ENCODE measurements at regions not wholly inside any gene's neighbourhood (a gene's known extent, or its start where the extent isn't known, plus 50 kb on each side); places are given as distances from the start of the nearest gene placed in this dataset.

DNA sequence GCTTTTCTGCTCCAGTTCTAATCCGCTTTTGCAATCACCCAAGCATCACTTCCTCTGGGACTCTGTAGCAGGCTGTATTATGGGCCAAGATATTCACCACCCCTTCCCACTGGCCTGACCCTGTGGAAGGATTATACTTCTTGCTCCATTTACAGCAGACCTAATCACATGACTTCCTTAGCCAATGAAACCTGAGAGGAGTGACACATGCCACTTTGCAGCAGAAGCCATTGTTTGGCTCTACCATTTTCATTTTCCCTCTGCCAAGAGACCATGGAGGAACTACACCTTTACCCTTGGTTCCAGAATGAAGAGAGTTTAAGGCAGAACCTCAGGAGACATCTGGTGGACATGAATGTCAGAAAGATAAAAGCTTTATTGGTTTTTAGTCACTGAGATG is 134.9 kb upstream of the HSD17B12 start:
- Histone ChIP-seq H3K36me3 (no peaks in the 10 kb centered on the region), H3K4me1 (replicated peaks) (no peaks in the 10 kb centered on the region), H3K27ac (no peak overlapping the region), H3K27me3 (replicated peaks) (peaks cover 61% of the 10 kb centered on the region), H3K9me3 (replicated peaks) (no peaks in the 10 kb centered on the region), H3K4me3 (no peak overlapping the region)
- no peak for DNase-seq (ENCODE audit: low read depth in 1 of 2, low spot score in 2 of 2)

DNA sequence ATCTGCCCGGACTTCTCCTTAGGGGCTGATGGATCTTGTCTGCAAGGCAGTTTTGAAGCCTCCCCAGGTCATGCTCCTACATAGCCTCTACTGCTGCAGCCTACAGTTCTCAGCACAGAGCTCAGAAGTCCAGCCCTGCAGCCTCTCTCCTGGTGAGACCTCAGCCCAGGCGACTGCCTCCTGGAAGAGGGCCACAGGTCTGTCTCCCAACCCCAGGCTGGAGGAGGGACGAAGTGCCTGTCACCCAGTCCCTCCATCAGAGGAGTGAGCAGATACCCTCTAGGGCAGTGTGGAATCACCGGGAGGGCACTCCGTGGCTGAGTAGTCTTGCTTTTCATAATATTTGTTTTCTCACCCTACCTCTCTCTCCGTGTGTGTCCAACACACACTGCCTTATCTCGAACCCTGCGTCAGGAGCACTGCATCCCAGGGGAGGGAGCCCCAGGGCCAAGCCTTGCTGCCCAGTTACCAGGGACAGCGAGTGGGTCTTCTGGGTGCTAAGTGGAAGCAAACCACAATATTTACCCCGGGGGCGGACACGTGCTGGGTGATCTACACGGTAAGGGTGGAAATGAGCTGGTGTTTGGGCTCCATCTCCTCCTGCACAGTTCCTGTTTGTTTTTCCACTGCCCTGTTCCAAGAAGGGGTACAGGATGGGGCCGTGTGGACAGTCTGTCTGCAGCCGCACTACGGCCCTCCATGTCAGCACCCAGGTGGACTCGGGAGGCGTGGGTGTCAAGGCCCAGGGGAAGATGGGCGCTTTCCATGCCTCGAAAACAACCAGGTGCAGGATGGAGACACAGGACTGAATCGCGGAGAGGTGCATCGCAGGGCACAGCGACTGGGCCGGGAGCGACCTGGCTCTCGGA is 133.7 kb upstream of the HSD17B12 start:
- no peak for DNase-seq (ENCODE audit: low read depth in 1 of 2, low spot score in 2 of 2)
- Histone ChIP-seq H3K4me1 (replicated peaks) (no peaks in the 10 kb centered on the region), H3K9me3 (replicated peaks) (no peaks in the 10 kb centered on the region), H3K27ac (no peak overlapping the region), H3K27me3 (replicated peaks) (peaks cover 61% of the 10 kb centered on the region), H3K4me3 (no peak overlapping the region), H3K36me3 (no peaks in the 10 kb centered on the region)

DNA sequence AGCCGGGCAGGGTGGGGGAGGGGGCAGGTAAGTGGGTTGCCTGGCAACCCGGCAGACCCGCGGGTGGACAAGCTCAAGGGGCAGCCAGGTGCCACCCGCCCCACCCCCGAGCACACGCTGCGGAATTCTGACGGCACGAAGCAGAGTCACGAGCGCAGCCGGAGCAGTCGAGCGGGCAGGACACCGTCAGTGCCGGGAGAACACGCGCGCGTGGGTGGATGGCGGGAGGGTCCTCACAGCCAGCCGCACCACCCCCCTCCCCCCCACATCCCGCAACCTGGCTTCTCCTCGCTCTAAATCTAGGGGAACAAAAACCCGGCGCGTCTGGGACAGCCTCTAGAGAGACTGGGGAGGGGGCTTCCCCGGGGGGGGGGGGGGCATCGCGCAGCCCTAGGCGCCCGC is 133.1 kb upstream of the HSD17B12 start:
- H3K4me3 ChIP-seq: no peak overlapping the region
- no peak for DNase-seq (ENCODE audit: low read depth in 1 of 2, low spot score in 2 of 2)
- H3K4me1 ChIP-seq (replicated peaks): no peaks in the 10 kb centered on the region
- H3K27ac ChIP-seq: no peak overlapping the region
- no peaks in the 10 kb centered on the region for H3K36me3 ChIP-seq
- peaks cover 62% of the 10 kb centered on the region for H3K27me3 ChIP-seq (replicated peaks)
- H3K9me3 ChIP-seq (replicated peaks): no peaks in the 10 kb centered on the region

DNA sequence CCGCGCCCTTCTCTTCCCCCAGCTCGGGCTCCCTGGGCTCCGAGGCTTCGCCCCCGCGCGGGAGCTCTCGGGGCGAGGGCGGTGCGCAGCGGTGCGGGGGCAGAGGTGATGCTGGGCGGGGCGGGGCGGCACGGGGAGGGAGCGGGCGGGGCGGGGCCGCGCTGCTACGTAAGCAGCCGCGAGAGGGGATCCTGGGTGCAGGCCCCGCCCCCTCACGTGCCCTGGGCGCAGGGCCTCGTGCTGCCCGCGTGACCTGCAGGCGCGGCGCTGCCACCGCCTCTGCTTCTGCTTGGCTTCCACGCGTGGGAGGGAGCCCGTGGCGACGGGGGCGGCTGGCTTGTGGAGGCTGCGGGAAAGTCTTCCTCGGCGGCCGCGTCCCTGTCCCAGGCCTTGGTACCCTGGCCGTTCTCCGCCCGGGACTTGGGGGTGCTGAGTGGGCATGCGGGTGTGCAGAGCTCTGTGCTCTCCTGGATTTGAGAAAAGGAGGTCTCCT is 132.6 kb upstream of the HSD17B12 start:
- H3K4me3 ChIP-seq: no peak overlapping the region
- no peak for DNase-seq (ENCODE audit: low read depth in 1 of 2, low spot score in 2 of 2)
- no peak overlapping the region for H3K27ac ChIP-seq
- H3K27me3 ChIP-seq (replicated peaks): peaks cover 60% of the 10 kb centered on the region
- no peaks in the 10 kb centered on the region for H3K36me3 ChIP-seq
- no peaks in the 10 kb centered on the region for H3K9me3 ChIP-seq (replicated peaks)
- no peaks in the 10 kb centered on the region for H3K4me1 ChIP-seq (replicated peaks)

DNA sequence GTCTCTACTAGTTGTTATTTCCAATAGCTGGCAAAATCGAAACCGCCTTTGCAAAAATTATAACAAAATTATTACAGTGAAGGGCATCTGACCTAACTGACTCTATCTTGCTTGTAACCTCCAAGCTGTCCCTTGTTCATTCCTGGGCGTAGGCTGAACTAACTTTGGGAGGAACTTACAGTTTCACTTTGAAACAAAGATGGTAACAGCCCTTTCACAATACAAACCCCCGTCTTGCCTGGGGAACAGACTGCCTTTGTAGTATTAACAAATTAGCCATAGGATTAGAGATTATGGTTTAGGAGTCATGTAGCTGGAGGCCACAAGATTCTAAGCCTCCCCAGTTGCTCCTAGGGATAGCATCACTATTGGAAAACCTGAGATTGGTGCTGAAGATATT is 131.6 kb upstream of the HSD17B12 start:
- H3K36me3 ChIP-seq: no peaks in the 10 kb centered on the region
- H3K9me3 ChIP-seq (replicated peaks): no peaks in the 10 kb centered on the region
- H3K4me1 ChIP-seq (replicated peaks): no peaks in the 10 kb centered on the region
- peaks cover 57% of the 10 kb centered on the region for H3K27me3 ChIP-seq (replicated peaks)
- H3K4me3 ChIP-seq: no peak overlapping the region
- no peak for DNase-seq (ENCODE audit: low read depth in 1 of 2, low spot score in 2 of 2)
- no peak overlapping the region for H3K27ac ChIP-seq

DNA sequence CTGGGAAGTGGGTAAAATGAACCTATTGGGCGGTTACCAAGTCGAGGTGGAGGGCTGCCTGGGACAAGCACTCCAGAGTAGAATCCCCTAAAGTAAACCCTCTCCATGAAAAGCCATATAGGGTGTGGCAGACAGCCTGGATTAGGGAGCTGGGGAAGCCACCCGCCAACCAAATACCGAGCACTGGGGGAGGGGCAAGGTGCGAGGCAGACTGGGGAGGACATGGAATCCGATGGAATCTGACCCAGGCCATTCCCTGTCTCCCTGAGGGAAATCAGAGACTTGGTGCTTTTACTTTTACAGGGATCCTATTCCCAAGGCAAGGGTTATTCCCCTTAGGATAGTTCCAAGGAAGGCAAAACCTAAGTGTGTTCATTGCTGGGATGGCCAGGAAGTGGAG is 130.9 kb upstream of the HSD17B12 start:
- DNase-seq (ENCODE audit: low read depth in 1 of 2, low spot score in 2 of 2): no peak
- no peaks in the 10 kb centered on the region for H3K4me1 ChIP-seq (replicated peaks)
- no peaks in the 10 kb centered on the region for H3K9me3 ChIP-seq (replicated peaks)
- H3K27me3 ChIP-seq (replicated peaks): peaks cover 59% of the 10 kb centered on the region
- no peak overlapping the region for H3K27ac ChIP-seq
- no peaks in the 10 kb centered on the region for H3K36me3 ChIP-seq
- H3K4me3 ChIP-seq: no peak overlapping the region

DNA sequence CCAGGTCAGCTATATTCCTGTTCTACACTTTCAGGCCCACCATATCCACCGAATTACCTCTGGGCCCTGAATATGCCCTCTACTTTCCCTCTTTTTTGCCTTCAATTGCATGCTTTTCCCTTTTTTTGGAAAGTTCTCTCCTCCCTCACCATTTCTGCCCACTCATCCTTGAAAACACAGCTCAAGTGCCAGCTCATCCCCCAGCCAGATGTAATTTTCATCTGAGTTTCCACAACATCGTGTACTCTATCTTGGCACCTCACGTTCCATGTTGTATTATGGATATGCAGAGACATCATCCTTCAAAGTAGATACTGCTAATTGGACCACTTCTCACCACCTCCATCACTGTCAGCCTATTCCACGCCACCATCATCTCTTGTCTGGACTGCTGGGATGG is 129.8 kb upstream of the HSD17B12 start:
- Histone ChIP-seq H3K4me3 (no peak overlapping the region), H3K27me3 (replicated peaks) (peaks cover 64% of the 10 kb centered on the region)
- DNase-seq (ENCODE audit: low read depth in 1 of 2, low spot score in 2 of 2): no peak

DNA sequence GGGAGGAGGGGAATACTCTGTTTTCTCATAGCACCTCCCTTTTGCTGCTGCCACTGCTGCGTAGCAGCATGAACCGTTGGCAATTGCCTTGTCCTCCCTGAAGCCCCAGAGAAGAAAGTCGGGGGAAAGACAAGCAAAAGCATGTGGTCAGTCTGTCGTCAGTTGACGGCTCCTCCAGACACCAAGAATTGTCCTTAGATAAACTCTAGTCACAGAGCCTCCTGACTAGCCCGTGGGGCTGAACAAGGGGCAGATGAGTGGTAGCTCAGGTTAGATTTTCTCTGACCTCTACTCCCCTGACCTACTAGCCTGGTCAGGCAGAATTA is 126.4 kb upstream of the HSD17B12 start:
- peaks cover 68% of the 10 kb centered on the region for H3K27me3 ChIP-seq (replicated peaks)
- H3K4me1 ChIP-seq (replicated peaks): no peaks in the 10 kb centered on the region
- H3K27ac ChIP-seq: no peak overlapping the region
- DNase-seq (ENCODE audit: low read depth in 1 of 2, low spot score in 2 of 2): no peak
- H3K36me3 ChIP-seq: no peaks in the 10 kb centered on the region
- H3K4me3 ChIP-seq: no peak overlapping the region
- H3K9me3 ChIP-seq (replicated peaks): no peaks in the 10 kb centered on the region

More for the DNA sequence above, 129.8 kb upstream of the HSD17B12 start:
- Histone ChIP-seq H3K27ac (no peak overlapping the region), H3K36me3 (no peaks in the 10 kb centered on the region), H3K4me1 (replicated peaks) (no peaks in the 10 kb centered on the region), H3K9me3 (replicated peaks) (no peaks in the 10 kb centered on the region)

DNA sequence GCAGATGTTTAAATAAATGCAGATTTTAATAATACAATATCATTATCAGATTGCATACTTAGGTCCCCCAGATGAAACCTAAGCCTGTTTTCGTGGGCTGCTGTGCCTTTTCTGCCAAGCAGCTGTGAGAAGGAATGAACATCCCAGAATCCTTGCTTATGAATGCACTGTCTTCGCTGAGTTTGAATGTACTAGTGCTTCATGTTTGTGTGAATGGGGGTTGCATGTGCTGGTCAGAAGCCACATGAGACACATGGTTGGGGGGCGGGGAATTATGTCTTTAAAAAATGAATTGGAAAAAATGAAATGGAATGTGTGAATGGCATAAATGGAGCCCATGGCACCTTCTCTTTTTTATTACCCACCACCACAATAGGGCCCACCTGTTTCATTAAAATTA is 125.4 kb upstream of the HSD17B12 start:
- DNase-seq (ENCODE audit: low read depth in 1 of 2, low spot score in 2 of 2): no peak
- Histone ChIP-seq H3K36me3 (no peaks in the 10 kb centered on the region), H3K4me1 (replicated peaks) (no peaks in the 10 kb centered on the region), H3K9me3 (replicated peaks) (no peaks in the 10 kb centered on the region), H3K27me3 (replicated peaks) (peaks cover 78% of the 10 kb centered on the region), H3K4me3 (no peak overlapping the region), H3K27ac (no peak overlapping the region)

DNA sequence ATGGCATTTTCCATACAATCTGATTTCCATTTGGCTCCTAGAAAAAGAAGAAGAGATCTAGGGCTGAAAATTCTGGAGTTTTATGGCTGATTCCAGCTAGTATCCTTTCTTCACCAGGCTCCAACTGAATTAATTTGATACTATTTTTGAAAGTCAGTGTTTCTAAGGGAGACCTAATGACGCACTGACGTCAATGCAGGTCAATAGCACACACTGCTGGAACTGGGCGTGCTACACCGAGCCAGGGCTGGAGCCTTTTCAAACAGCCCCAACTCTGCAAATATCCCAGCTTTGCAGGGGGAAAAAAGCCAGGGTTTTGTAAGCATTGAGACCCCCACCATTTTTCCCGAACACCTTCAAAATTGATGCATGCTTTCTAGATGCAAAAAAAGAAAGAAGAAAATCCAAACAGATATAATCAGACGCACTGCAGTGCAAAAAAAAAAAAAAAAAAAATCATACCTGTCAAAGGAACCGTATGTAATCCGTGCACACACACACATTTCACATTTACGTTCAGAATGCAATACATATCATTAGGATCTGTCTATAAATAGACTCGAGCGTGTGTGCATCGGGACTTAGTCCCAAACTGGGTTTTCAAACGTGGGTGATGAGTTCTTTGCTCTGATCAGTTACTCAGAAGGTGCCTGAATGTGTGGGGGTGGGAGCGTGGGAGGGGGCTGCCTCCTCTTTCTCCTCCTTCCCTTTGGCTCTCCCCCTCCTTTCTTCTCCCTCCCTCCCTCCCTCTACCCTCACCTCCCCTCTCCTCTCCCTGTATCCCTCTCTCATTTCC is 124.5 kb upstream of the HSD17B12 start:
- peaks cover 82% of the 10 kb centered on the region for H3K27me3 ChIP-seq (replicated peaks)

DNA sequence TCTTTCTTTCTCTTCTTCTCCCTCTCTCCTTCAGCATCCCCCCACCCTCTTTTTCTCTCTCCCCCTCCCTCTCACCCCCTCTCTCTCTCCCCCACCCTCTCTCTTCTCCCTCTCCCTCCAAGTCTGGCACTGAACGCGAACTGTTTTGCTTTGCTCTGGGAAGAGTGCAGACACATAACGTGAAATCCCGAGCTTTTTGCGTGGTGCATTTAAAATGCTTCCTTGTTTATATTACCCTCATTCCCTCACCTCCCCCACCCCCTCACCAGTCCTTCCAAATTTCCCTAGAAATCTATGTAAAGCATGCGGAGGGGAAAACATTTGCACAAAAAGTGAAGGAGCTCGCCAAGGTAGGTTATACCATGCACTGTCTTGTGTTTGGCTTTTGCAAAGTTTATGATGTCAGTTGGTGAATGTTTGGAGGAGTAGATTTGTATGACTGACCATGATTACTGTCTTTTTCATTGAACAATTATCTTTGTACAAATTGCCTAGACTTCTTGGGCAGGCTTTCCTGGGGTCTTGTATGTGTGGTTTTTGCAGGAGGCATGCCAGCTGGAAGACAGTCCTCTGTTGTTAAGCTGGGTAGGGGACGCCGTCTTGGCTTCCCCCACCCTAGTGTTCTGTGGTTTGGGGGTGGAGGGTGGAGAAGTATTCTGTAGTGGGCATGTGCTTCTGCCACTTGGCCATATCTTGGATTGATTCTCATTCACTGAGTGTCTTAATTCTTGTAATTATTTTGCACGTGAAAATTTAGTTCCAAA is 123.7 kb upstream of the HSD17B12 start:
- DNase-seq (ENCODE audit: low read depth in 1 of 2, low spot score in 2 of 2): no peak
- no peak overlapping the region for H3K27ac ChIP-seq
- no peaks in the 10 kb centered on the region for H3K4me1 ChIP-seq (replicated peaks)
- peaks cover 82% of the 10 kb centered on the region for H3K27me3 ChIP-seq (replicated peaks)
- H3K9me3 ChIP-seq (replicated peaks): no peaks in the 10 kb centered on the region
- H3K4me3 ChIP-seq: no peak overlapping the region
- H3K36me3 ChIP-seq: no peaks in the 10 kb centered on the region

More for the DNA sequence above, 124.5 kb upstream of the HSD17B12 start:
- H3K27ac ChIP-seq: no peak overlapping the region
- no peak overlapping the region for H3K4me3 ChIP-seq
- H3K4me1 ChIP-seq (replicated peaks): no peaks in the 10 kb centered on the region
- H3K9me3 ChIP-seq (replicated peaks): no peaks in the 10 kb centered on the region
- no peaks in the 10 kb centered on the region for H3K36me3 ChIP-seq
- no peak for DNase-seq (ENCODE audit: low read depth in 1 of 2, low spot score in 2 of 2)

DNA sequence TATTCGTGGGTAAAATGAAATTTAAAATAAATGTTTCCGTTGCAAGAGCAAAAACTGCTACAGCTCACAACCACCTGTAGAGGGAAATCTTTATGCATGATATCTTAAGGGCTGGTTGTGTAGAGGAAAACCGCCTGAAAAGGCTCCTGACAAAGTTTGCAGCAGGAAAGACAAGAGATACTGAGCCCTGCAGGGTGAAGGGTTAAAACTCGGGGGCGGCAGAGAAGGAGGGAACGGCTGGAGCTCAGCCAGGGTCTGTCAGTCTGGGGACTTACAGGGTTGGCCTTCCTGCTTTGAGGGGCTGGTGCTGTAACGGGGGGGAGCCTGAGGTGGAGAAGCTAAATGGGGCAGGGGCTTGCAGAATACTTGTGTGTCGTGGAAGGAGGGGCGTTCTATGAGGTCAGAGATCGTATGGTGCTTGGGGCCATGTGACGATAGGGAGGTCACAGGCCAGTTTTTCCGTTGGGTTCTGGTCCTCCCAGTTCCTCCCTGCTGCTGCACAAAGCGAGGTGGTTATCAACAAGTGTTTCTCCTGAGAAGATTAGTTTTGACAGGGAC is 122.9 kb upstream of the HSD17B12 start:
- peaks cover 84% of the 10 kb centered on the region for H3K27me3 ChIP-seq (replicated peaks)
- H3K27ac ChIP-seq: no peak overlapping the region
- no peaks in the 10 kb centered on the region for H3K9me3 ChIP-seq (replicated peaks)
- no peaks in the 10 kb centered on the region for H3K36me3 ChIP-seq
- H3K4me3 ChIP-seq: no peak overlapping the region
- no peak for DNase-seq (ENCODE audit: low read depth in 1 of 2, low spot score in 2 of 2)
- no peaks in the 10 kb centered on the region for H3K4me1 ChIP-seq (replicated peaks)

DNA sequence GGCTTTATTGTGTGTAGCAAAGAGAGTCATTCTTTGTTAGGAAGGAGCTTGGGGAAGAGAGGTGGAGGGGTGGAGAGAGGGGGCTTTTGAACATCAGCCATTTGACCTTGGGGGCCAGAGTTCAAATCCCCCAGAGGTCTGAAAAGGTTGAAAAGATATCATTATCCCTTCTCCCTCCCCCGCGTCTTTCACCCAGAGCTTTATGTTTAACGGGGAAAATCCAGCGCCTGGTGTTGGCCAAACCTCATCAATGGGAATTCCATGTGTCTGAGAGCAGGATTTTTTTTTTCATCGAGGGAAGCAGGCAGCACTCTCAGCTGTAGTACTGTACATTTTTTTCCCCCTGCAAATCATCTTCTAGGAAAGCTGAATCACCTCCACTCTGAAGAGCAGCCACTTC is 122.4 kb upstream of the HSD17B12 start:
- Histone ChIP-seq H3K4me1 (replicated peaks) (no peaks in the 10 kb centered on the region), H3K27ac (no peak overlapping the region), H3K36me3 (no peaks in the 10 kb centered on the region), H3K4me3 (no peak overlapping the region), H3K9me3 (replicated peaks) (no peaks in the 10 kb centered on the region), H3K27me3 (replicated peaks) (peaks cover 85% of the 10 kb centered on the region)
- no peak for DNase-seq (ENCODE audit: low read depth in 1 of 2, low spot score in 2 of 2)

Measured in SJSA1 (cell line).